ENCODE measurements at regions not wholly inside any gene's neighbourhood (a gene's known extent, or its start where the extent isn't known, plus 50 kb on each side); places are given as distances from the start of the nearest gene placed in this dataset.

DNA sequence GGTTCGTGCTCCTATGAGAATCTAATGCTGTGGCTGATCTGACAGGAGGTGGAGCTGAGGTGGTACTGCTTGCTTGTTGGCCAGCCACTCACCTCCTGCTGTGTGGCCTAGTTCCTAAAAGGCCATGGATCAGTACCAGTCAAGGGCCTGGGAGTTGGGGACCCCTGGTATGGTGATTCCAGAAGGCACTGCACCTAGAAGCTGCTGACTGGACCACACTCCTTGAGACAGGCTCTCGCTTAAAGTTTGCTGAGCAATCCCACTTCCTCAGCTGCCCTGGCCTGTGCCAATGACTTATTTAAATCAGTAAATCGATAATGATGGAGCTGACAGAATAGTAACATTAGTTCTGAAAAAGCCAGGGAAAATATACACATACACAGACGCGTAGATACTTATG, 98.6 kb upstream of the LYZL2 start:
- TF ChIP-seq RAD21 (conservative IDR thresholded peaks at IDR 0.05) = no peak
- no peak for TF ChIP-seq CTCF (IDR thresholded peaks at IDR 0.05; ENCODE audit: poor library complexity, severe bottlenecking)
- TF ChIP-seq REST (IDR thresholded peaks at IDR 0.05; ENCODE audit: borderline replicate concordance) = no peak
- no peak for TF ChIP-seq EZH2 (IDR thresholded peaks at IDR 0.05; ENCODE audit: borderline replicate concordance, insufficient read depth, low read length, poor library complexity, severe bottlenecking)
- TF ChIP-seq POLR2AphosphoS5 (IDR thresholded peaks at IDR 0.05) = no peak
- no peak for TF ChIP-seq SMC3 (conservative IDR thresholded peaks at IDR 0.05; ENCODE audit: poor library complexity)
- TF ChIP-seq MXI1 (conservative IDR thresholded peaks at IDR 0.05; ENCODE audit: poor library complexity, severe bottlenecking) = no peak
